T-helper 17 cell (primary cell): ENCODE measurements at regions not wholly inside any gene's neighbourhood (a gene's known extent, or its start where the extent isn't known, plus 50 kb on each side); places are given as distances from the start of the nearest gene placed in this dataset.
A peak's percentile ranks its signal among the peaks of the same experiment; 100 is the strongest.

Experiments used
- ATAC-seq: fragments of 150-1000 bp; cut with Tn5 transposase; 2 replicates; pipeline ENCODE4 v1.10.0; 2021; ENCODE audit warnings: mild to moderate bottlenecking, moderate library complexity
- DNase-seq, 3 donors: peaks; one replicate each; pipeline versions ENCODE4 v3.0.0 to v3.0.0-alpha.2; 2020 to 2021
- H3K9me3 ChIP-seq: one replicate; pipeline ENCODE4 v1.7.0; 2013; ENCODE audit warnings: low read length, mild to moderate bottlenecking; ENCODE audit not compliant: control insufficient read depth, poor library complexity, severe bottlenecking
- H3K27ac Mint-ChIP-seq: one replicate; pipeline ENCODE4 v1.8.0; 2022; ENCODE audit warnings: mild to moderate bottlenecking, moderate library complexity, mixed read lengths
- H3K27me3 Mint-ChIP-seq: one replicate; pipeline ENCODE4 v1.8.0; 2022; ENCODE audit warnings: mixed read lengths
- H3K36me3 Mint-ChIP-seq: one replicate; pipeline ENCODE4 v1.8.0; 2022; ENCODE audit warnings: low read depth, mixed read lengths
- H3K4me1 Mint-ChIP-seq: one replicate; pipeline ENCODE4 v1.8.0; 2022; ENCODE audit warnings: mild to moderate bottlenecking, mixed read lengths
- H3K4me3 Mint-ChIP-seq: one replicate; pipeline ENCODE4 v1.8.0; 2022; ENCODE audit warnings: mild to moderate bottlenecking, moderate library complexity, mixed read lengths

DNA sequence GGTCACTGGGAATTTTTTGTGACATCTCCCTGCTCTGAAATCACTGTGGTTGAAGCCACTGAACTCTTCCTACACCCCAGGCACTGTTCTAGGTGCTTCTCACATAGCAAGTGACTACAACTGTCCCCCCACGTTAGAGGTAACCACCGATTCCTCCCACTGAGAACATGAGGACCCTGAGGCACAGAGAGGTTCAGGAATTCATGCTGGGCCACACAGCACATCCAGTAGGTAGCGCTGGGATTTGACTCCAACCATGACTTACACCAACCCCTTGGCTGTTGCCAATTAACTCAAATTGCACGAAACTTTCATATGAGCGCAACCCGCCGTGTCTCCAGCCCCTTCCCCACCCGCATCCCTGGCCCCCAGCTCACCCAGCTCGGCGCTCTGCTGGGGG lies 105.2 kb downstream of the RFLNA start:
- ATAC-seq (no peak), DNase-seq (no peak)
- H3K27me3 Mint-ChIP-seq, result no peaks in the 10 kb centered on the region
- peaks cover 9% of the 10 kb centered on the region for H3K4me1 Mint-ChIP-seq
- no peaks in the 10 kb centered on the region for H3K9me3 ChIP-seq
- H3K36me3 Mint-ChIP-seq, result no peaks in the 10 kb centered on the region
- H3K27ac Mint-ChIP-seq, result peak overlapping the region; percentile 79
- no peak overlapping the region for H3K4me3 Mint-ChIP-seq

DNA sequence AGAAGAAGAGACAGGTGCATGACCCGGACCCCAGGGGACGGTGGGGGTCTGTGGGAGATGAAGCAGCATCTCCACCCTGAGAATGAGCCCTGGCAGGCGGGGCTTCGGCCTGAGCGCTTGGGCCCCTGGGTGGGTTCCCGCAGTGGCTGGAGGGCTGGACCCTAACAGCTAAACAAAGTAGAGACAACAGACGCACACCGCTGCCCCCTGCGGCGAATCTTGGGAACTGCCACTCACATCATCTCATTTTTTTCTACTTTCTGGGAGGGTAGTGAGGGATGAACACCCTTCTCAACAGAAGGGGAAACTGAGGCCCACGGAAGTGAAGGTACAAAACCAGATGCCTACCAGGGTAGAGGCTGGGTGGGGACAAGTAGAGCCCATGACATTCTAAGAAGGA lies 104.7 kb downstream of the RFLNA start:
- H3K27me3 Mint-ChIP-seq, result no peaks in the 10 kb centered on the region
- ATAC-seq (no peak), DNase-seq (no peak)
- no peak overlapping the region for H3K27ac Mint-ChIP-seq
- no peaks in the 10 kb centered on the region for H3K36me3 Mint-ChIP-seq
- no peaks in the 10 kb centered on the region for H3K9me3 ChIP-seq
- H3K4me3 Mint-ChIP-seq, result no peak overlapping the region
- peaks cover 6% of the 10 kb centered on the region for H3K4me1 Mint-ChIP-seq

DNA sequence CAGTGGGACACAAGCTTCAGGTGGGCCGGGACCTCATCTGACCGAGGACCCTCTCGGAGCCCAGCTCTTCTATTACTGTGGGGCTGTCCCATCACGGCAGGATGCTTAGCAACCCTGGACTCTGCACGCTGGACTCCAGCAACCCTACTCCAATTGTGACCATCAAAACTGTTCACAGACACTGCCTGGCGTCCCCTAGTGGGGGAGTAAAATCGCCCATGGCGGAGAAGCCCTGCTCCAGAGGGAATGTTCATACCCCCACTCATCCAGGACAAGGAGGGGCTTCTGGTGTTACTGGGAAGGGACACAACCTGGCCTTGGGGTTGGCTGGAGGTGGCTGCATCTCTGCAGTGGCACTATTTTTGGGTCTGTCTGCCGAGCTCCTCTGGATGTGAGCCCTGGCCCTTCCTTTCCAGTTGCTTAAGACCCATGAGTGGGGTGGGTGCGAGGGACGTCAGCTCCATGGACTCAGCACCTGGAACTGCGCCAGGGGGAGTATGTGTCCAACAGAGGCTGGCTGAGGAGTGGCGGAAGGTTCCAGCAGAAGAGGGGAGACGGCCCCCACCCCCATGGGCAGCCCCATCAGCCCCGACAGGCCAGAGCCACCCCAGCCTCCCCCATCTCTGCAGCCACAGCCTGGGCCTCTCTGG lies 103.8 kb downstream of the RFLNA start:
- H3K27ac Mint-ChIP-seq, result no peak overlapping the region
- H3K4me1 Mint-ChIP-seq, result peaks cover 6% of the 10 kb centered on the region
- DNase-seq (no peak), ATAC-seq (no peak)
- H3K36me3 Mint-ChIP-seq, result no peaks in the 10 kb centered on the region
- H3K4me3 Mint-ChIP-seq, result no peak overlapping the region
- no peaks in the 10 kb centered on the region for H3K27me3 Mint-ChIP-seq
- H3K9me3 ChIP-seq, result no peaks in the 10 kb centered on the region

DNA sequence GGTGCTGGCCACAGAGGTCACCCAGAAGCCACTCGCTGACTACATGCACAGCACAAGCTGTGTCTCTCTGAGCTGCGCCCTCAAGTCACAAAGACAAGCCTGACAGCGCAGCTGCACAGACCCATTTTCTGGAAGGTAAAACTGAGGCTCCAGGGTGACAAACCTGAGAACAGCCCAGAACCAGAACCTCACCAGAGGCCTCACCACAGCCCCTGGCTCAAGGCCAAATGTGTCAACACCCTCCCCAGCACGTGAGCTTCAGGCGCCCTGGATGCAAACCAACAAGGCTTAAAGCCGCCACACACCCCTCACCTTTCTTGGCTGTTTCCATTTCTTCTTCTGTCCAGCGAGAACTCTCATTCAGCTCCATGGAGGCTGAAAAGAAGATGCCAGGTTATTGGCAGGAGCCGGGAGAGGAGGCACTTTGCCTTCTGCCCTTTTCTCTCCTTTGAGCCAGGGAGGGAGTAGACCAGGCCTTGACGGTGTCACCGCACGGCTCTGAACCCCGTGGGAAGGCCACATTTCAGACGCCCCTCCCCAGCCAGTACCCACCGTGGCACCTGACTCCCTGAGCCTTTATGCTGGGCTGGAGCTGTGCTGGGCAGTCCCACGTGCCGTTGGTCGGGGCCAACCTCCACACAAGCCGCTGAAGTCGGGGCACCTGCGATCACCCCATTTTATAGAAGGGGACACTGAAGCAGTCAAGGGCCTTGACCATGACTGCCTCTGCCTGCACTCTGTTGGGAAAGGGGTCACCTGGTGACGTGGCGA lies 103.1 kb downstream of the RFLNA start:
- no peaks in the 10 kb centered on the region for H3K36me3 Mint-ChIP-seq
- H3K4me3 Mint-ChIP-seq, result no peak overlapping the region
- ATAC-seq (no peak), DNase-seq (no peak)
- peaks cover 9% of the 10 kb centered on the region for H3K4me1 Mint-ChIP-seq
- H3K27ac Mint-ChIP-seq, result no peak overlapping the region
- H3K9me3 ChIP-seq, result no peaks in the 10 kb centered on the region
- no peaks in the 10 kb centered on the region for H3K27me3 Mint-ChIP-seq

DNA sequence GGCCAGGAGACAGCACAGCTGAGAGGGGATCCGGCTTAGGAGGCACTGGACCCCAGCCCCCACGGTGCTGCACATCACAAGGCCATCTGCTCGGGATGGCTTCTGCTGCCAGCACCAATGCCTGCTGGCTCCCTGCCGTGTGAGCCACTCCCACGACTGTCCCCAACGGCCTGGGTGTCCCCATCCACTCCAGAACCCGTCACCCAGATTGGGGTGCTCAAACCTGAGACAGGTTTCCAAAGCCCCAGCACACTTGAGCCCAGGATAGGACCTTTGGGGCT lies 102.4 kb downstream of the RFLNA start:
- H3K9me3 ChIP-seq, result no peaks in the 10 kb centered on the region
- H3K27me3 Mint-ChIP-seq, result no peaks in the 10 kb centered on the region
- H3K4me1 Mint-ChIP-seq, result peaks cover 11% of the 10 kb centered on the region
- DNase-seq (no peak), ATAC-seq (no peak)
- H3K4me3 Mint-ChIP-seq, result no peak overlapping the region
- H3K36me3 Mint-ChIP-seq, result no peaks in the 10 kb centered on the region
- H3K27ac Mint-ChIP-seq, result no peak overlapping the region

DNA sequence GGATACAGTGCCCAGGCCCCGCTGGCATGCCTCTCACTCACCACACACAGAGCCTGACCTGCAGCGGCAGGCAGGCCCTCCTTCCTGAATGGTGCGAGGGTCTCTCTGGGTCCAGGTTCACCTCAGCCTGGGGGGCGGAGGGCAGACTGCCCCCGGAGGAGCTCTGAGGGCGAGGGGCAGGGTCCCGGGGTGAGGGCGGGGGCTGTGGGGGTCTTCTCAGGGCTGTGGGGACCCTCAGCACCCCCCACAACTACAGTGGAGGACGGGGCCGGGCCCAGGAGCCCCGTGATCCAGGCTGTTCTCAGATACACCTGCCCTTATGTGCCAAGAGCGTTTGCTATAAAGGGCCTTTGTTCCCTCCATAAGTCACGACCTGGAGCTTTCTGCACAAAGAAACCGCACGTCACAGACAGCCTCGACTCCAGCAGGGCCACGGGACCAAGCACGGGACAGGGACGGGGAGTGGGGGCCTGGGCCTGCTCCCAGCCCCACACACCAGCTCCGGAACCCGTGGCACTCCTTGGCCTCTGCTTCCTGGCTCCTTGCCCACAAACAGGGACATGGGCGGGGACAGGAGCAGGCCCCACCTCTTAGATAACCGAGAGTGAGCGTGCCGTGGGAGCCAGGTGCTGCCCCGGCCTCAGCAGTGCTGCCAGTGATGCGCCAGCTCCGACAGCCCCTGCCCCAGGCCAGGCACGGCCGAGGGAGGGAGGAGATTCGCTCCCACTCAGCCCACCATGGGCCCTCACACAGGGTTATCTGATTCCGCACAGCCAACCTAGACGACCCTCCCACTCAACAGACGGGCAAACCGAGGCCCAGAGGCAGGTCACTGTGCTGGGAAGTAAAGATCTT lies 101.9 kb downstream of the RFLNA start:
- H3K27ac Mint-ChIP-seq, result no peak overlapping the region
- no peaks in the 10 kb centered on the region for H3K36me3 Mint-ChIP-seq
- no peak overlapping the region for H3K4me3 Mint-ChIP-seq
- H3K4me1 Mint-ChIP-seq, result peaks cover 16% of the 10 kb centered on the region
- no peaks in the 10 kb centered on the region for H3K27me3 Mint-ChIP-seq
- H3K9me3 ChIP-seq, result no peaks in the 10 kb centered on the region
- no peak for ATAC-seq
- no peak for DNase-seq

DNA sequence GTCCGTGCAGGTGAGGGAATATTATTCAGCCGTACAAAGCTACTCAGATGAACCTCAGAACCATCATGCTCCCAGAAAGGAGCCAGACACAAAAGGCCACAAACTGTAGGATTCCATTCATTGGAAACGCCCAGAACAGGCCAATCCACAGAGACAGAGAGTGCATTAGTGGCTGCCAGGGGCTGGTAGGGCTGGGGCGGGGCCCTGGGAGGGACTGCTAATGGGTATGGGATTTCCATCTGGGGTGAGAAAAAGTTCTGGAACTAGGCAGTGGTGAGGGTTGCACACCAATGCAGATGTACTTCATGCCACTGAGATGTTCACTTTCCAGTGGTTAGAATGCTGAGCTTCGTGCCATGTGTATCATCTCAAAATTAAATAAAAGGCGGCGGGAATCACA lies 101.1 kb downstream of the RFLNA start:
- no peak for DNase-seq
- no peaks in the 10 kb centered on the region for H3K27me3 Mint-ChIP-seq
- H3K4me1 Mint-ChIP-seq, result peaks cover 24% of the 10 kb centered on the region
- H3K27ac Mint-ChIP-seq, result no peak overlapping the region
- H3K9me3 ChIP-seq, result no peaks in the 10 kb centered on the region
- no peak overlapping the region for H3K4me3 Mint-ChIP-seq
- no peak for ATAC-seq
- peaks cover 2% of the 10 kb centered on the region for H3K36me3 Mint-ChIP-seq

DNA sequence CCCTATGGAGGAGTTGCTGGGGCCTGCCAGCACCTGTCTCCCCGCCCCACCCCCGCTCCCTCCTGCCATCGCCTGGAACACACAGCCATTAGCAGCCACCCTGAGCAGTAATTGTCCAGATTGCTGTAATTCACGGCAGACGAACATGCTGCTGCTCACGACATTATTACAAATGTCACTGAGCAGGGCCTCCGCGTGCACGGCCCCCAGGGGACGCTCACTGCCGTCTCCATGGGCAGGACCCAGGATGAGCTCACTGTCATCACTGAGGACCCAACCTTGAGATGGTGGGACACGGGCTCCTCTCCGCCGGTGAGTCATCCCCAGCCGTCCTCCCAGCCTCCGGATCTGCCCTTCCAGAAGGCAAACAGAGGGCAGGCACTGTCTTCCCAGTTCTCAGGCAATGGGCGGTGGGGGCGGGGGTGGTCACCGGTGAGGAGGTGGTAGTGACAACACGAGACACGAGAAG lies 100.4 kb downstream of the RFLNA start:
- peaks cover 2% of the 10 kb centered on the region for H3K36me3 Mint-ChIP-seq
- no peaks in the 10 kb centered on the region for H3K27me3 Mint-ChIP-seq
- H3K9me3 ChIP-seq, result no peaks in the 10 kb centered on the region
- ATAC-seq (no peak), DNase-seq (no peak)
- H3K4me1 Mint-ChIP-seq, result peaks cover 26% of the 10 kb centered on the region
- no peak overlapping the region for H3K4me3 Mint-ChIP-seq
- H3K27ac Mint-ChIP-seq, result no peak overlapping the region

DNA sequence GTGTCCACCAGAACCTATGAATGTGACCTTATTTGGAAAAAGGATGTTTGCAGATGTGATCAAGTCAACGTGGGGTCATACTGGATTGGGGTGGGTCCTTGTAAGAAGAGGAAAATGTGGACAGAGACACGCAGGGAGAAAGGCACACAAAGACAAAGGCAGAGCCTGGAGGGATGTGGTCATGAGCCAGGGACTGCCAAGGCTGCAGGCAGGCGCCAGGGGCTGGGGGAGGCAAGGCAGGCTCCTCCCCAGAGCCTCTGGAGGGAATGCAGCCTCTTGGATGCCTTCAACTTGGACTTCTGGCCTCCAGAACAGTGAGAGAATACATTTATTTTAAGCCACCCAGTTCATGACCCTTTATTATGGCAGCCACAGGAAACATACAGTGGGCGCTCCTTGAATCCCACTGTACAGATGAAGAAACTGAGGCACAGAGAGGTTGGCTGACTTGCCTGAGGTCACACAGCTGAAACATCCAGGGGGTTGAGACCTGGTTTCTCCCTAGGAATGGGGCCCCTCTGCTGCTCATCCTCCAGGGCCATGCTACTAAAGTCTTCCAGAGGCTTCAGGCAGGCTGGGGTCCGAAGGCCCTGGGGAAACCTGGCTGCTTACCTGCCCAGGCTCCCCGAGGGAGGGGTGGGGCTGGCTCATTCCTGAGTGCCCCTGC lies 99.7 kb downstream of the RFLNA start:
- no peaks in the 10 kb centered on the region for H3K27me3 Mint-ChIP-seq
- peaks cover 25% of the 10 kb centered on the region for H3K4me1 Mint-ChIP-seq
- H3K36me3 Mint-ChIP-seq, result peaks cover 2% of the 10 kb centered on the region
- no peak for ATAC-seq
- no peak overlapping the region for H3K4me3 Mint-ChIP-seq
- no peaks in the 10 kb centered on the region for H3K9me3 ChIP-seq
- H3K27ac Mint-ChIP-seq, result no peak overlapping the region
- no peak for DNase-seq

DNA sequence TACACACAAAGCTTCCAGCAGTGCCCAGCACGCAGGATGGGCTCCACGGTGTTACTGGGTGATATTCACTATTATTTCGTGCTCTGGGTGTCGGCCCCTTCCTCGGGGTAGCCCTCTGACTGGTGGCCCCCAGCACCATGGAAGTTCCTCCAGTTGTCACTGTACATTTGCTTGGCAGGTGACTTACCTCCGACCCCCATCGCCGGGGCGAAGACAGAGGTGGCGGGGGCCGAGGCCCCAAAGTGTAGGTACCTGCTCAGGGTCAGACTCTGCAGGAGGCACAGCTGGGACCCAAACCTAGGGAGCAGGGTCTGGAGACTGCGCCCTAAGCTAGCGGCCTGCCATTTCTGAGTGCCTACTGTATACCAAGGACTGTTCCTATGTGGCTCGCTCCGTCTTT lies 98.9 kb downstream of the RFLNA start:
- Mint-ChIP-seq H3K4me3 (no peak overlapping the region), H3K27ac (no peak overlapping the region), H3K36me3 (peaks cover 2% of the 10 kb centered on the region), H3K4me1 (peaks cover 26% of the 10 kb centered on the region), H3K27me3 (no peaks in the 10 kb centered on the region)
- H3K9me3 ChIP-seq, result no peaks in the 10 kb centered on the region
- ATAC-seq, result no peak
- DNase-seq, result no peak

DNA sequence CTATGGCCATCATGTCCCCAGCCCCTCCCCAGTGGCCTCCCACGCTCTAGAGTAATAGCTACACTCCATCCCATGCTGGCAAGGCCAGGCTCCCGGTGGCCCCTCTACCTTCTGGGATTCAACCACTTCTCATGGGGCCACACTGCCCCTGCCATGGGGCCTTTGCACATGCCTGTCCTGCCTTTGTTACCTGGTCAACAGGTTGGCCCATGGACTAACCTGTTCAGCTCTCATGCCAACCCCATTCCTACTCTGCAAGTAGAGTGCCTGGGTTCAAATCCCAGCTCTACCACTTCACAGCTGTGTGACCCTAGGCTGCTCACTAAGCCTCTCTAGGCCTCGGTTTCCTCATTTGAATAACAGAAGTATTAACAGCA lies 98.5 kb downstream of the RFLNA start:
- H3K4me1 Mint-ChIP-seq, result peaks cover 28% of the 10 kb centered on the region
- no peak overlapping the region for H3K27ac Mint-ChIP-seq
- ATAC-seq (no peak), DNase-seq (no peak)
- no peak overlapping the region for H3K4me3 Mint-ChIP-seq
- H3K36me3 Mint-ChIP-seq, result peaks cover 2% of the 10 kb centered on the region
- no peaks in the 10 kb centered on the region for H3K9me3 ChIP-seq
- no peaks in the 10 kb centered on the region for H3K27me3 Mint-ChIP-seq

DNA sequence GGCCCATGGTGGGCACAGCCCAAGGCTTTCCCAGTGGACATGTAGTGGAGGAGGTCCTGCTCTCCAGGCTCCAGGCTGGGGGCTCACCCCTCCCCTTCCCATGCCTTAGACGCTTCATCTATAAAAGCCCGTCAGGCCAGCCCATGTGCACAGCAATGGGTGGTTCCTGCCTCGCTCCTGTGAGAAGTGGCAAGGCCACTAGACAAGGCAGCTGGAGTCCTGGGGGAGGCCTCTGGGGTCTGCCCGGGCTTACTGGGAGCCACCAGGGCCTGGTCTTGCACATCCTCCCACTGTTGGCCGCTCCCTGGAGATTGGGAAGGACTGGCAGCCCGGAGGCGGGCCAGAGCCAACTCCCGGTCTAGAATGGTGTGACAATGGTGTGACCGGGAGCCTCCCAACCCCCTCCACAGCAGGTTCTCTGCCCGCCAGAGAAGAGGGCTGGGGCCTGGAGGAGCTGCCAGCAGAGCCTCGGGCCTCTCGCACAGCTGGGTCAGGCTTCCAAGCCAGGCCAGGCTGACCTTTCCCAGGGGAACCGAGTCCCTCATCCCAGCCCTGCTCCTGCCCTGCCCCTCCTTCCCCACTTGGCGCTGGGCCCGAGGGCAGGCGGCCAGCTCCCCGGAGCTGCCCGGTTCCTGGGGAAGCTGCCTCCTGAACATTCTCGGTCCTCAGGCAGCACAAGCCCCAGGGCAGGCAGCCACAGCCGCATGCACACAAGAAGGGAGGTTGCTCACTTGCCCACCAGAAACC lies 97.9 kb downstream of the RFLNA start:
- no peak for DNase-seq
- H3K4me3 Mint-ChIP-seq, result no peak overlapping the region
- peak overlapping the region; percentile 93 for H3K27ac Mint-ChIP-seq
- H3K9me3 ChIP-seq, result no peaks in the 10 kb centered on the region
- no peak for ATAC-seq
- peaks cover 28% of the 10 kb centered on the region for H3K4me1 Mint-ChIP-seq
- H3K36me3 Mint-ChIP-seq, result peaks cover 2% of the 10 kb centered on the region
- H3K27me3 Mint-ChIP-seq, result no peaks in the 10 kb centered on the region

DNA sequence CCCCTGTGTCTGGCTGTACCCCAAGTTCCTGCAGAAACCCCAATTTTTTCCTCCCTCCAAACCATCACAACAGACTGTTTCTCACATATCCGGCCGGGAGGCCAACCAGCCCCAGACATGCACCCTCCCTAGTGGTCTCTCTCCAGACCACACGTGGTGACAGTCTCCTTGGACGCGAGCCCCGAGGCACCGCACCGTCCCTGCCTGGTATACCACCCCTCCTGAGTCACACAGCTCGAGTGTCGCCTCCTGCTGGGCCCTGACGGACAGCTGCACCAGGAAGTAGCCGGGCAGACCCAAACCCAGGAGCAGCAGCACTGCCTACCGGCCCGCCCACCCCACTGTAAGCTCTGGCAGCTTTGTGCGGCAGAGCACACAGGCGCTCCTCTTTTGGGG lies 97.4 kb downstream of the RFLNA start:
- H3K9me3 ChIP-seq, result no peaks in the 10 kb centered on the region
- Mint-ChIP-seq H3K27me3 (no peaks in the 10 kb centered on the region), H3K4me1 (peaks cover 28% of the 10 kb centered on the region), H3K36me3 (peaks cover 2% of the 10 kb centered on the region), H3K27ac (peak overlapping the region; percentile 93), H3K4me3 (peak overlapping the region; percentile 28)
- ATAC-seq, result no peak
- no peak for DNase-seq
